ENCODE measurements at regions not wholly inside any gene's neighbourhood (a gene's known extent, or its start where the extent isn't known, plus 50 kb on each side); places are given as distances from the start of the nearest gene placed in this dataset.
"Not testable (repeated sequence)": the region's sequence is repeated elsewhere in the genome, so short reads cannot be mapped to it uniquely, and the experiment has no call there.

GRCh38 chr22:47400131-47400530 is 637.7 kb downstream of the TBC1D22A start:
- not testable (repeated sequence) for TF ChIP-seq CTCF (IDR thresholded peaks at IDR 0.05; ENCODE audit: insufficient read depth, low read length); POLR2AphosphoS5 (IDR thresholded peaks at IDR 0.05; ENCODE audit: low read depth); GABPA (IDR thresholded peaks at IDR 0.05; ENCODE audit: low read depth)

All from HL-60 (cell line).